ENCODE measurements at regions not wholly inside any gene's neighbourhood (a gene's known extent, or its start where the extent isn't known, plus 50 kb on each side); places are given as distances from the start of the nearest gene placed in this dataset.

DNA sequence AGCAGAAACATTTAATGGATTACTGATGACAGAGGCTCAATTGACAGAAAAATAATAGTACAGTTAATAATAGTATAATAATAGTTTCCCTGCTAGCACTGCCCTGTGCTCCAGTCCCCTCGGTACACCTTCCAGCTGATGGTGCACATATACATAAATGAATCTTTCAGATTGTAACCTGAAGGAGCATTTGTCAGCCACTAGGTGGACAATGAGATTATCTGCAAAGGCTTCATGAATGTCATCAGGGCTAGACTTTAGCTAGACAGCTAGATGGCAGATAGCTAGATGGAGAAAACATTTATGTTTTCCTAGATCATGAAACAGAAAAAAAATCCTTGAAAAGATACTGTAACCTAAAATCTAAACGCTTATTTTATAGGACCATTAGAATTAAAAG is 304.4 kb upstream of the SMC2 start:
- DNase-seq (ENCODE audit: low spot score) = peak; percentile 1

DNA sequence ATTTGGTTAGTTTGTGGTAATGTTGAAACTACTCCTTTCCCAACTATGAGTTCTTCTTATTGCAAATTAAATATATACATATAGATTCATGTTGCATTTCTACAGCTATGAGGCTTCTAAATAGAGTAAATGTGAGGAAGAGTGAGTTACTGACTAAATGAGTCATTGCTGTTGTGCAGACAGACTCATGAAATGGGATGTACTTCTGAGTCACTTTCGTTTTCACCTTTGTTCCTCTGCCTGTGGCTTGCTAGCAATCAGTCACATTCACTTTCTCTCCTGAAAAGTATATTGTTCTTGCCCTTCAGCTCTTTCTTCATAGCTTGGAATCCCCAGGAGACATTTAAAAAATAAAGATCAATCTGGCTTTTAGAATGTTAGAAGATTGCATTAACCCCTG is 295.5 kb upstream of the SMC2 start:
- no peak for DNase-seq (ENCODE audit: low spot score)

DNA sequence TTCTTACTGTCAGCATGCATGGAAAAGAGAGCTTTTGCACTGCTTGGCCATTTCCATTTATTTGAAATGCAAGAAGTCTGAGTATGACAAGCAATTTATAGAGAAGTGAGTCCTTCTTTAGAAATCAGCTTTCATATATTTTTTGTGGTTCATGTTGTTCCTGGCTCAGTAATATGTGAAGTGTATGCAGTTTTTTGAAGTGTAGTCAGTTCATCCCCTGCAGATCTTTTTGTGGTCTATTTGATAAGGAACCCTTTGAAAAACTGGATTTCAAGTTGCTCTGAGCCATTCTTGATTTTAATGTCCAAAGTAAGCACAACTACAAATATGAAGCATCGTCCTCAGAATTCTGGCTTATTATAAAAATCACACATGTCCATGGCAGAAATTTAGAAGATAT is 294.1 kb upstream of the SMC2 start:
- no peak for DNase-seq (ENCODE audit: low spot score)

DNA sequence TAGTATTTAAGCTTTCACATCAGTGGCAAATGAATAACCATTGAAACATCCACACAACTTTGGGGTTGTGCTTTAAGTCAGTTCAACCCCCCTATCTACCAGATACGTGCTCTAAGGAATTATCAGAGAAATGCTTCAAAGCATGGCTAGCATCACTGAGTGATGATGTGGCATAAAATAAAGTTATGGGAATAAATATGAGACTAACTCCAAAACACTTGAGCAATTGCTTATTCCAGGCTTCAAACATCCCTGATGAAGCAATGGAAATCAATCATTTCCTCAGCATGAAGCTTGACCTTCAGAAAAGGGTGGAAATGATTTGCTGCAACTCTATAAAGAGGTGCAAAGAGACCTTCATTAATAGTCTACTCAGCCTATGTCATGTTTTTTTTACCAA is 292.0 kb upstream of the SMC2 start:
- no peak for DNase-seq (ENCODE audit: low spot score)

DNA sequence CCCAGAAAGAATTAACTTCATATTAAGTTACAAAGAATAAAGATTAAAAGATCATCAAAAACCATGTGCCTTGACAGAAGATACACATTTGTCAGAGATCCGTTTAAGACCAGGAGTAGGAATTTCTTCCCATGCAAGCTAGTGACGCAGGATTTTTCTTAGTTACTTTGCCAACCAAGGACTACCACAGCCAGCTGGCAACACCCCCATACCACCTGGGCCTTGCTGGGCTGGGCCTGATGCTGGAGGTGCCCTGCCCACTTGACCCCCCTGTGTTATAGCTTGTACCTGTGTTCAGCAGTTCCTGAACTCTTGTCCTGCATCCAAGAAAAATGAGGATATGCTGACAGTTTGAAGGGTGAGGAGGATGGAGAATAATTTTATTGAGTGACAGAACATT is 290.9 kb upstream of the SMC2 start:
- DNase-seq (ENCODE audit: low spot score) = no peak

DNA sequence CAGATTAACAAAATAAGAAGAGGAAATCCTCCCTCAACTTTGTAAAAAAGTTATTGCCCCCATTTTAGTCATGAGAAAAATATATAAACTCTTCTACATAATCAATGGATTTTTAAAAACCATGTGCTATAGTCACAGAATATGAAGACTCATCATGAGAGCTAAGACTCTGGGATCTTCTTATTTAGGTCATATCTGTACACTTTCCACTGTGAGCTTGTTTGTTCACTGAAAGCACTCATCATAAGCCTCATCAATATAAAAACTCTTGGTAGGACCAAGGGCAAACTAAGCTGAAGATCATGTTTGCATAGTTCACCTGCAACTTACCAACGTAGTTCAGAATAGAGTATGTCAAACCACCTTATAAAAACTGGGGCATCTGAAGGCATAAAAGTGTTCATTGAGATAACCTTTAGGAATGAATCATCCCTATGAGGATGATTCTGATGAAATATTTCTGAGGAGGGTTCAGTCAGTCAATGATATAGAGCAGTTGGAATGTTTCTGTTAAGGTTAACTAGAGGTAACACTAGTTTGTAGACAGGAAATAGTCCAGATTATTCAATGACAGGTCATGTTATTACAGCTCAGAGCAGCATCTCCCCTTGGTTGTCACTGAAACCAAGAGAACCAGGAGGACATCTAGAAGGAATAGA is 289.9 kb upstream of the SMC2 start:
- no peak for DNase-seq (ENCODE audit: low spot score)

DNA sequence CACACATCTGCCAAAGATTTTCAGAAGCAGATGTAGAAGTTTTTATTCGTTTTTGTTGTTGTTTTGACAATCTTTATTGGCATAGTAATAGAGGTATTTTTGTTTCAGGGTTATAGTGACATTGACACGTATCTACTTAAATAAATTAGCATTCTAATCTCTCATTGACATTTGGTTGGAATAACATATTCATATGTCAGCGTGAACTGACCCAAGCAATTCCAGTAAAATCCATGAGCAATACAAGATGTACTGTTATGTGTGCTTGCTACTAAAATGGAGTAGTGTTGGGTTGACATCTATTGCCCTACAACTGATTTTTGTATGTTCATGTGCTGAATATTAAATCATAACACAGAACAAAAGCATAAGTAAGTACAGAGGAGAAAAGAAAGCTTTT is 284.4 kb upstream of the SMC2 start:
- DNase-seq (ENCODE audit: low spot score) = no peak

DNA sequence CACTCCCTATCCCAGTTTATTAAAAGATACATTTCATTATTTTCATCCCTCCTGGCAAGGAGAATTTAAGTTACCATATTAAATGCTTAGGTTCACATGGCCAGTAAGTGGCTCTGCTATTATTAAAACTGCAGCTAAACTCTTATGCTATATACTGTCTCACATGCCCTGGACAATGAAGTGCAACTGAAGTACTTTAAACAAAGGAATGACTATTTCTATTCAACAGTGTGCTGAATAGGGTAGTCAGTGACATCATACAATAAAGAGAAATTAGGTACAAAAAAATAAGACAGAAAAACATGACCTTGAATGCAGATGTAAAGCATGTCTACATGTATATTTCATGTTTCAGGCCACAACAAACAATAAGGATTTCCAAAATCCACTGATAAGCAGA is 282.6 kb upstream of the SMC2 start:
- DNase-seq (ENCODE audit: low spot score) = no peak

DNA sequence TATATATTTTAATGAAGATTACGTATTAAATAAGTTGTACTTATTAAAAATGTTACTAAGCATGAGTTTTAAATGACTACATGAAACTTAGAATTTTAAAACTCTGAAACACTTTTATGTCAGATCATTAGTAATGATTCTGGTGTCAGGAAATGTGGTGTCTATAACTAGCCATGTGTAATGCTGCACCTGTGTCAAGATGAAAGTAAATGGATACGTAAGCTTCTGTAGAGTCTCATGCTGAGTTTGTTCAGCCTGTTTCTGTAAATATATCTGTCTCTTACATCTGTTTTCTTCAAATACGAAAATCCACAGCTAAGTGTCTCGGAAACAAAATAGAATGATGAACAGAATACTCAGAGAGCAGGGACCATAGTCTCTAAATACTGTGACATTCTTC is 278.0 kb upstream of the SMC2 start:
- DNase-seq (ENCODE audit: low spot score) = no peak

DNA sequence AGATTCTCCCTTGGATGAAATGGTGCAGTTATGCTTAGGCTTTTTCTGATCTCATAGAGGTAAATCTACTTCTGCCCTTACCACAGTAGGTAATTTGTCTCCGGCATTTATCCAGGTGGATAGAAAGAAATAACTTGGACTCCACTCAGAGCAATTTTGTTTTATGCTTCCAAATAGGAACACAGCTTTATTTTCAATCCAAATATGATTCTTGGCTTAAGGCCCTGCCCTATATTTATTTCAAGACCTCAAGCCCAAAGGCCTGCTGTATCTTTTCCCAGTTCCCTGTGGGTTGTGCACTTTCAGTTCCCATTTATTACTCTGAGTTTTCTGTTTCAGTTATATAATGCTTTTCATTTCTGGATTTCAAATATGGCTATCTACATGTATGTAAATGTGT is 274.2 kb upstream of the SMC2 start:
- peak; percentile 38 for DNase-seq (ENCODE audit: low spot score)

DNA sequence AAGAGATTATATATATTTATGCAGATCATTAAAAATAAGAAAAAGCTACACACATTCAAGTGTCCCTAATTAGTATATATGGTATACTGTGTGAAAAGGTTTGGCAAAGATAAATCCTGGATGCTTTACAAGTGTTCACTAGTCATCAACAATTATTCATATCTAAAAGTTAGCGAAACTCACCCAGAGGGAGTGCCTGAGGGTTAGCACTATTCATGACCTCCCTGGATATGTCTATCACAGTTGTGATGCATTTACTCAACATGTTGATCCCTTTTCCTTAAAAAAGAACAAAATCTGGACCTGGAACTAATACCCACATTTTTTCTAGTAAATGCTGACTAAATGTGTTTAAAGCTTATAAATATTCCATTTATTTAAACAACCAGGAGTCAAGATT is 273.0 kb upstream of the SMC2 start:
- no peak for DNase-seq (ENCODE audit: low spot score)

DNA sequence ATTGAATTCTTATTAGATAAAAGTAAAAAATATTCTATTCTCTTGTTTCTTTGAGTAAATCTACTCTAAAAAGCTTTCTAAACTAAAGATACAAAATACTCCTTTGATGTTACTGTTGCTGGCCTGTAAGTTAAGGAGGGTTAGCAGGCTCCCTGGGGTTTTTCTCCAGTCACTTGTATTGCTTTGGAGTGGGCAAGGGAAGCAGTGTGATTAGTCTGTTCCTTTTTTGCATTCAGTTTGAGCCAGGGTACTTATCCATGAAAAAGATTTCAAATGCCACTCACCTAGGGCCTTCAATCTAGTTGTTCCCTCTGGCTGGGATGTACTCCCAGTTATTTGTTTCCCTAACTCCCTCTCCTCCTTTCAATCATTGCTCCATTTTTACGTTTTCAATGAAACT is 256.2 kb upstream of the SMC2 start:
- no peak for DNase-seq (ENCODE audit: low spot score)

DNA sequence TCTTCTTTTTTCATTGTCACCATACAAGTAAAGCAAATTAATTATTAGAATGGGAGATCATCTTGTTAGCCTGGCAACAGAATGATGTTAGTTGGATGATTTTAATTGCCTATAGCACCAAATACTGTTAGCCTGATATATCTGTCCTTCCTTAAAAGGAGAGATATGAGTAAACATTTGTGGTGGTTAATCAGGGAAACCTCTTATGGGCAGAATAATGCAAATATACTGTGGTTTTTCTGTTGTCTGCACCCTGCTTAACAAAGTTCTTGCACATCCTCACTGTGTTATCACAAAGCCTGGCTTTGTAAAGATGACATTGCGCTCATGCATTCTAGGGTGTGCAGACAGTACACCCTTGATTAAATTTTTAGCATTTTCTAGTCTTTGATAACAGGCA is 254.9 kb upstream of the SMC2 start:
- DNase-seq (ENCODE audit: low spot score) = no peak

DNA sequence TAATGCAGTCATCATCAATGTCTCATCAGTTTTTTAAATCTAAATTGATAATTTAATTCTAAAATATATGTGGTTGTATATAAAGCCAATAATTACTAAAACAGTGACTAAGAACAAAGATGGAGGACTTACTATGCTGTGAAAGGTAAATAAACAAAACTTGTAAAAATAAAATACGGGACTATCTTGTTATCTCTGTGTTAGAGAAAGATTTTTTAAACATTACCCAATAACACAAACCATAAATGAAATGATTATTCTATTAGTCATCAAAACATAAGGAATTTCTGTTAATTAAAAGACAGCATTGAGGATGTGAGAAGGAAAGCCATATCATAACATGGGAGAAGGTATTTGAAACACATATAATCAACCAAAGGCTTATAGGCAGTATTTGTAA is 226.2 kb upstream of the SMC2 start:
- DNase-seq (ENCODE audit: low spot score) = no peak

DNA sequence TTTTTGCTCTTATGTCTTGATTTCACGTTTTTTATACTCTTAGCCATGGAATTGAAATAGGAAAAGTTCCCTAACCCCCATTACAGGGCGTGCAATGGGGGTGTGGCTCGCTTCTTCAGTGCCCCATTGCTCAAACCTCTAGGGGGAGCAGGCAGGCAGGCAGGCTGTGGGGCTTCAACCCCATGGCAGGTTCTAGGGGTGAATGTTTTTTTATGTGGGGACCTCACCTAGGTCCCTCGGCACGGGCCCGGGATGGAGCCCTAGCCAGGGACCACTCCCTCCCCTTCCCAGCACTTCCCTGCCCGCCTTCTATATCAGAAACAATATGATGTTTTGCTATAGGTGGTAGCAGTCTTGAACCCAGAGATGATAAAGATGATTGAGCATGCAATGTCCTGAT is 221.3 kb upstream of the SMC2 start:
- DNase-seq (ENCODE audit: low spot score) = no peak

DNA sequence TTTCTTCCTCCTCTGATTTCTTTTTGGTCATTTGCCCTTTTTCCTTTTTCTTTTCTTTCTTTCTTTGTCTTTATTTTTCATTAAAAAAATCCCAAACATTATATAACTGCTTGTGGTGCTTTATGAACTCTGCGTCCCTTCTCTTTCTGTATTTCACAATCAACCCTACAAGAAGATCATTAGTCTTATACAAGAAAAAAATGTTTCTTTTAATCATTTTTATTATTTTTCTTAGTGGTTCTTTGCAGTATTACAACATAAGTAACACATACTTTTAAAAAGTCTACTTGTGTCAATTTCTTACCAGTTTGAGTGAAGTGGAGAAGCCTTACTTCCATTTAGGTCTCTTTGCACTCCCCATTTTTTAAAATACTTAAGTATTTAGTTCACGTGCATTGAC is 212.7 kb upstream of the SMC2 start:
- DNase-seq (ENCODE audit: low spot score) = no peak

DNA sequence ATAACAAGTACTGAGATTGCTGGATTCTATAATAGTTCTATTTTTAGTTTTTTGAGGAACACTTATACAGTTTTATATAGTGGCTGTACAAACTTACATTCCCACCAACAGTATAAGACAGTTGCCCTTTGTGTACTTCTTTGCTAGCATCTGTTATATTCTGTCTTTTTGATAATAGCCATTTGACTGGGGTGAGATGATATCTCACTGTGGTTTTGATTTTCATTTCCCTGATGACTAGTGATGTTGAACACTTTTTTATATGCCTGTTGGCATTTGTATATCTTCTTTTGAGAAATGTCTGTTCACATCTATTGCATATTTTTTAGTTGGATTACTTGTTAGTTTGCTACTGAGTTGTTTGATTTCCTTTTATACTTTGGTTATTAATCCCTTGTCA is 204.1 kb upstream of the SMC2 start:
- no peak for DNase-seq (ENCODE audit: low spot score)

DNA sequence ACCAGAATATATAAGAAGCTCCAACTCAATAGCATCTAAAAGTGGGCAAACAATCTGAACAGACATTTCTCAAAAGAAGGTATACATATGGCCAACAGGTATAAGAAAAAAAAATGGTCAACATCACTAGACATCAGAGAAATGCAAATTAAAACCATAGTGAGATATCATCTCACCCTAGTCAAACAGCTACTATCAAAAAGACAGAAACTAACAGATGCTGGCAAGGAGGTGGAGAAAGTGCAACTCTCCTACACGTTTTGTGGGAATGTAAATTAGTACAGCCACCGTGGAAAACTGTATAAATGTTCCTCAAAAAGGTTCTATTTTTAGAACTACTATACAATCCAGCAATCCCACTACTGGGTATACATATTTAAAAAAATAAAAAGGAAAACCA is 199.9 kb upstream of the SMC2 start:
- no peak for DNase-seq (ENCODE audit: low spot score)

DNA sequence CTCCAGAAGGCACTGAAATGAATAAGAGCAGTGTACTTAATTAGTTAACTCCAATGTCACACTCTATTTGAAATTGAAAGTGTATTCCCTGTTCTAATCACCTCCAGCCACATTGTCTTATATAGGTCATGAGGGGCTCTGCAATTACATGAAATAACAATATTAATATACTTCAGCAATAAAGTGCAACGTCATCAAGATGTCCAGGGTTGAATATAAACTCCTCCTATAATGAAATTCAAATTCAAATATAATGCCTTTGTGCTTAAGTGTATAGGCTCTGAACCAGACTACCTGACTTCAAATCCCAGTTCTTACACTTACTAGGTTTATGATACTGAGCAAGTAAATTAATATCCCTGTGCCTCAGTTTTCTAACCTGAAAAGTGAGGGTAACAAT is 195.6 kb upstream of the SMC2 start:
- DNase-seq (ENCODE audit: low spot score) = no peak

DNA sequence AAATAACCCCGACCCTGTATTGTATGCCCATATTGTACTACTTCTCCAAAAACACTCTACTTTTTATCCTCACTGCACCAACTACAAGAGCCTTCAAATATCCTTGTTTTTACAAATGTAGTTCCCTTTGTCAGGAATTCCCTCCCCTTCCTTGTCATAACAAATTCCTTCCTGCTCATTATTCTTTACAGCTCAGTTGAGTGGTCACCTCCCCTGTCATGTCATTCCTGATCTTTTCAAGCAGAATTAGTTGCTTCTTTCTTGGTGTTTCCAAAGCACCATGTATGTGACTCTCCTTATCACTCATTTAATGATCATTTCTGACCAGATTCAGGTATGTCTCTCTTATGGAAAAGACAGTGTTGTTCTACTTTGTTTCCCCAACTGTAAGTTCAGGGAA is 194.2 kb upstream of the SMC2 start:
- no peak for DNase-seq (ENCODE audit: low spot score)

DNA sequence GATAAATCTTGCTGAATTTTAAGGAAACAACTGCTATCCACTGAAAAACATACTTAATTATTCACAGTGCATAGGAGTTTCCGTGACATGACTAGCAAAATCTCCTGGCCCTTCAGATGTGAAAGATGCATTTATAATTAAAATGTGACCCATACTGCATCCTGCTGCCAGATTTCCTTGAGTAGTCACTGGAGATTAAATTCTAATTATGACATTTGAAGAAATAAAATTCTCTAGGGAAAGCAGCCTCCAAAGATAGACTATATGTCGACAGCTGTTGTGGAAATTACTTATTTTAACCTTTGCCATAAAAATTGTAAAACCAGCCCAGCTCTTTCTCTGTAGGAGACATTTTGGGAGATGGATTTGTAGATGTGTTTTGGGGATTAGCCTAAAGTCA is 193.6 kb upstream of the SMC2 start:
- DNase-seq (ENCODE audit: low spot score) = no peak

DNA sequence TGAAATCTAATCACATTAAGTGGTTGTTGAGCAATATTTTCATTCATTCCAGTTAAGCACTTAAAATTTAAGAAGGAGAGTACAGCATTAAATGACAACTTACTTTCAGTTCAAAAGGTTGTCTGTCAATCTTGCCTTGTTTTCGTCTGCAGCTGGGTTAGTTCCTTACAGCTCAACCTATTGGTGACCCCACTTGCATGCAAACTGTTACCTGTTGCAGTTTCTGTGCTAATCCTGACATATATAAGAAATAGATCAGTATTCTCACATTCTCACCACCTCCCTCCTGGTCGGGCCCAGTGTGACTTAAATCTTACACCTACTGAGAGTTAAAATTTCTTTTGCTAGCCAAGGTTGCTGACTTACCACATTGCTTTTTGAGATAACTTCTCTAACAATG is 191.8 kb upstream of the SMC2 start:
- no peak for DNase-seq (ENCODE audit: low spot score)

DNA sequence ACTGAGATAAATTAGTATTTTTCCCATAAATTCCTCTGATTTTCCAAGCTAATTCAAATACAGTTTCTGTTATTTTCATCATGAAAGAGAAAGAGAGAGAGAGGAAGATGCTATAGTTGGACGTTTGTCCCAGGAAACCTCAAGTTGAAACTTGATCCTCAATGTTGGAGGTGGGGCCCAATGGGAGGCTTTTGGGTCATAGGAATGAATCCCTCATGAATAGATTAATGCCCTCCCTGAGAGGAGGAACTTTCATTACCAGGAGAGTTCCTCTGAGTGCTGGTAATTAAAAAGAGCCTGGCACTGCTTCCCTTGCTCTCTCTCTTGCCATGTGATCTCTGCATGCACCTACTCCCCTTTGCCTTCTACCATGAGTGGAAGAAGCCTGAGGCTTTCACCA is 189.9 kb upstream of the SMC2 start:
- DNase-seq (ENCODE audit: low spot score) = no peak

DNA sequence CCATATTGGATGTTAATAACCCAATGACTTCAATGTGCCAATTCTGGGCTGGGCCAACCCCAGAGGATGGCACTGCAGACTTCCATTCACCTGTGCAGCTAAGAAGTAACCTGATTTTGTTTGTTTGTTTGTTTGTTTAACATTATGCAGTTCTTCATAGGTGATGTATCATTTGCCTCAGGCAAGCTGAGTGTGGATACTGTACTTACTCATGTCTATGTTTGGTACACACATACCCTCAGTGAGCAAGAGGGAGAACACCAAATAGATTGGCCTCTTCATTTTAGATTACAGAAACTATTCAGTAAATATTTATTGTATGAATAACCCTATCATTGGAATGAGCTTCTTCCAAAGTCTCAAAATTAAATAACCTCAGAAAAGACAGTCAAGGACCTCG is 180.2 kb upstream of the SMC2 start:
- DNase-seq (ENCODE audit: low spot score) = no peak

DNA sequence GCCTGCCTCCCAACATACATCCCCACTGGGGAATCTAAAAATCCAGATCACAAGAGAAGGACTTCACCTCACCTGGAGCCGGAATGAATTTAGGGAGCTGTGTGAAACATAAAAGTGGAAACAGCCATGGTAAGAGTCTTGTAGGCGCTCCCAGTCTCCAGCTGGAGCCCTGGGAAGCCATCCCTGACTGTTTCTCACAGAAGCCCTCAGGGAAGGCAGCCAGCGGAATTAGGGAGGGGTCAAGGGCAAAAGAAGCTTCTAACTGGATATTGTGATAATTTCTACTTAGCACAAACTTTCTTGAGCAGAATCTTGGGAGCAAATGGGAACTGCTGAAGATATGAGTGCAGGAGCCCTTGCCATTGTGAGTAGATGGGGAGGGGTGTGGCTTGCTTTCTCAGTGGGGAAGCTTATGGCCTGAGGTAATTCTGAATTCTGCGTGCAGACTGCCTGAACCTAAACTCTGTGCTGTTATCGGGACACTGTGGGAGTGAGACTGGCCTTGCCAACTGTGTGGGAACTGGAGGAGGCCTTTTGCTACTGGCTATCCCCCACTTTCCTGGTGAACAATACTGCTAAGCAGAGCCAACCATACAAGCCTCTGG is 174.4 kb upstream of the SMC2 start:
- DNase-seq (ENCODE audit: low spot score) = no peak

All from cerebellar cortex (tissue), 1 donor.